ENCODE measurements at regions not wholly inside any gene's neighbourhood (a gene's known extent, or its start where the extent isn't known, plus 50 kb on each side); places are given as distances from the start of the nearest gene placed in this dataset.
"Not testable (repeated sequence)": the region's sequence is repeated elsewhere in the genome, so short reads cannot be mapped to it uniquely, and the experiment has no call there.

DNA sequence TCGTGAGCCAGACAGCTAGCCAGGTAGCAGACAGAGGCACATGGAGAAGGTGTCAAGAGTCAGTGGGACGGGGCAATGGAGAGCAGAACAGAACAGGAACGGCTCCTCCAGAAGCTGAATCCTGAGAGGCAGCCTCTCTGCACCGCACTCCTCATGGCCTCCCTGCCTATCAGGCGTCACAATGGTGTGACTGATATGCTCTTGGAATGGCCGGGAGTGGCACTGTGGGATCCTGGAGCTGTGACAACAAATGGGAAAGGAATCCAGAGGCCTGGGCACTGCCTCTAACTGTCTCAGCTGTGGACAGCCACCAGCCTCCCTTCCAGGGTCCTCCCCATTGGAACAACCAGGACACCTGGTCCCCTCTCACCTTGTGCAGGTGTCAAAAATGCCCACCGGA lies 89.1 kb upstream of the ID2 start:
- no peak for FAIRE-seq

GRCh38 chr2:8593243-8593642 lies 88.6 kb upstream of the ID2 start:
- FAIRE-seq = no peak

DNA sequence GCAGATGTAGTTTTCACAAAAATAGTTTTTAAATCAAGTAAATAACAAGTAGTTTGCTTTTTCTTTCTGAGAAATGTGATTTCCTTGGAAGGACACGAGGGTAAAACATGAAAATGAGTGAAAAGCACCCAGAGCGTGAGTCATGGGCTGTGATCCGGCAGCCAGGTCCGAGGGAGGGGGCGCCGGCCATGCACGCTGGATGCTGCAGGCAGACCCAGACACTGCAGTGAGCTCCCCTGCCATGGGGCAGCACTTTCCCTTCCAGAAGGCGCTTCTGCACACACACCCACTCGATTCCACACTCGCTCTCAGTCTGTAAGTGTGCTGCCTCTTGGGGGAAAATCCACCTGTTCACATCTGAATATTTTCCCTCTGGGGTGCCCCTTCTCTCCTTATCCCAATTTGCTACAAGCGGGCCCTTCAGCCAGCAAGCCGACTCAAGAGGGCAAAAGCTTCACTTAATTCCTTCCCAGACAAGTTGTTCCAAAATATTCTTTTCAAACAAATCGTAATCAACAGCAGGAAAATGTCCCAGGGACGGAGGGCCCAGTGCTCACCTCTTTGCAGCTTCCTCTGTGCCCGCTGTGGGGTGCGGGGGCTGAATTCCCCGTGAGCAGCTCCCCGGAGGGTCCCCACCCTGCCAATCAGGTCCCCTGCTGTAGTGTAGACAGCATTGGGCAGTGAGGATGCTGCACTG lies 87.0 kb upstream of the ID2 start:
- no peak for FAIRE-seq

- no peak for FAIRE-seq
Measured at GRCh38 chr2:8595428-8595805, 86.4 kb upstream of the ID2 start.

GRCh38 chr2:8595811-8596600 lies 85.8 kb upstream of the ID2 start:
- FAIRE-seq = no peak

DNA sequence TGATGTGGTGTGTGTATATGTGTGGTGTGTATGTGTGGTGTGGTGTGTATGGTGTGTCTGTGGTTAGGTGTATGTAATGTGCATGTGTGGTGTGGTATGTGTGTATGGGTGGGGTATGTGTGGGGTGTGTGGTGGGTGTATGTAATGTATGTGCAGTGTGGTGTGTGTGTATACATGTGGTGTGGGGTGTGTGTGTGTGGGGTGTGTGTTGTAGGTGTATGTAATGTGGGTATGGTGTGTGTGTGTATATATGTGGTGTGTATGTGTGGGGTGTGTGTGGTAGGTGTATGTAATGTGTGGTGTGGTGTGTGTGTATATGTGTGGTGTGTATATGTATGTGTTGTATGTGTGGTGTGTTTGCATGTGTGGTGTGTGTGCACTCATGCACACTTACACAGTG lies 84.8 kb upstream of the ID2 start:
- FAIRE-seq = no peak

DNA sequence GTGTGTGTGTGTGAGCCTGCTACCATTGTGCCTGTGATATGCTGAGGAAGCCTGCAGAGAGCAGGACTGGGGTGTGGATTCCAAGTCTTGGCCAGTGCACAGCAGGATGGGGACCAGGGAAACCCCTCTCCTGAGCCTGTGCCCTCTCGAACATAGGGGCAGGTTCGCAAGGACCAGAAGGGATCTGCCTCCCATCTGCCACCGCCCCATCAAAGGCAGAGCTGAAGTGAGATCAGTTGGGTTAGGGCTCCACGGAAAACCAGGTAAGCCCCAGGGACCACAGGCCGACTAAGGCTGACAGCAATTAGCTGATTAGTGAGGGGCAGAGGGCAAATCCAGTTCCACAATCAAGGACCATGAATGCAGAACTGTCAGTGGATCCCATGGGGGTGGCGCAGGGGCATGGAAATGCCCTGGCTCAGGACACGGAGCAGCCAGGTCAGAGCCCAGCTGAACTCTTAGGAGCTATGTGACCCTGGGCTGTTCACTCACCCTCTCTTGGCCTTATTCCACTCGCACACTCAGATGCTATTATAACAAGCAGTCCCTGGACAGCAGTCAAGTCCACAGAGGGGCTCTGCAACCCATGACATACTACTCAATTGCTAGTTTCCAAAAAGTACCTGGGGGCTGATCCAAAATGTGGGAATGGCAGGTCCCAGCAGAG lies 84.2 kb upstream of the ID2 start:
- FAIRE-seq = no peak

DNA sequence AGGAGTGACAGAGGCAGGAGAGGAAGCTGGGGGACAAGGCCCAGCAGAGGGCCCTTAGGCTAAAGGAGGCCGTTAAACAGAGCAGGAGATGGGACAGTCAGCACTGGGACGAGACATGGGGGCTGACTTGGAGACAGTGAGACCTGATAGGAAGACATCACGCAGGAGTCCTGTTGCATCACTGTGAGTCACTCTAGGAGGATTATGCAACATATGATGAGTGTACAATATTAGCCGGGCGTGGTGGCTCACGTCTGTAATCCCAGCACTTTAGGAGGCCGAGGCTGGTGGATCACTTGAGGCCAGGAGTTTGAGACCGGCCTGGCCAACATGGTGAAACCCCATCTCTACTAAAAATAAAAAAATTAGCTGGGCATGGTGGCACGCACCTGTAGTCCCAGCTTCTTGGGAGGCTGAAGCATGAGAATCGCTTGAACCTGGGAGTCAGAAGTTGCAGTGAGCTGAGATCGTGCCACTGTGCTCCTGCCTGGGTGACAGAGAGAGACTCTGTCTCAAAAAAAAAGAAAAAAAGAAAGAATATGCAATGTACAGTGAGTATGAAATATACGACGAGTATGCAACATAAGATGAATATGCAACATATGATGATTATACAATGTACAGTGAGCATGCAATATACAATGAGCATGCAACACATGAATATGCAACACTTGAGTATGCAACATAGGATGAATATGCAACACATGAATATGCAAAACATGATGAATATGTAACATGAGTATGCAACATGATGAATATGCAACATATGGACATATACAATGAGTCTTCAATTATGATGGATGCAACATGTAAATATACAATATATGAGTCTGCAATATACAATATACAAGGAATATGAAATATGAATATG lies 83.3 kb upstream of the ID2 start:
- no peak for FAIRE-seq

DNA sequence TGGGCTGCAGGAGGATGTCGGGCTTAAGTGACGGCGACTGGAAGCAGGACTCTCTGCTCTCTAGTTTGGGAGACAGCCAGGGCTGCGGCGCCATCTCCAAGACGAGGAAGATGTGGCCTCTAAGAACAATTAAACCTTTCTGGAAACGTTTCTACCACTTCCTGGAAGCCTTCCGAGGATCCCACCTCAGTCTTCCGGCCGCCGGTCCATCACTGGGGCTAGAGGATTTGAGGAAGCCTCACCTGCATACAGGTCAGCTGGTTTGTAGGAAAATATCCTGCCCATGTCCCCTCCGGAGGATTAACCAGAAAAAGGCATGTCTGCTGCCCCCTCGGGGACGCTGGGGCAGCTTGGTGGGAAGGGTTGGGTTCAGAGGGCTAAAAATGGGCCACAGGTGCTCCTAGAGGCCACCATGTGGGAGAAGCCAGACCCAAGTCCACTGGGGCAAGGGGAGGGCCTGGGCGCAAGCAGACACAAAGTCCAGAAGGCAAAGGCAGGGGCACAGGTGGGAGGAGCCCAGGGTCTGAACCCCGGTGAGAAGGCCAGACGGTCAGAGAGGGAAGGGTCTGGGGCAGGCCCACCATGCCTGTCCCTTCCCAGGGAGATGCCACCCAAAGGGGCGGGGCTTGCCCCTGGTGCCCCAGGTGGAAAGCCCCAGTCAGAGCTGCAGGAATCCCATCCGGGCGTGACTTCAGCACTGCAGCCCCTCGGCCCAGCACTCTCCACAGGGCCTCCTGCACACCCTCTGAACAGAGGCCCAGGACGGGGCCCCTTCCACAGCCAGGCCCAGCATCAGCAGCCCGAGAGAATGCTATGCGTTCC lies 82.2 kb upstream of the ID2 start:
- FAIRE-seq = no peak

GRCh38 chr2:8600456-8600855 lies 81.4 kb upstream of the ID2 start:
- FAIRE-seq = no peak

DNA sequence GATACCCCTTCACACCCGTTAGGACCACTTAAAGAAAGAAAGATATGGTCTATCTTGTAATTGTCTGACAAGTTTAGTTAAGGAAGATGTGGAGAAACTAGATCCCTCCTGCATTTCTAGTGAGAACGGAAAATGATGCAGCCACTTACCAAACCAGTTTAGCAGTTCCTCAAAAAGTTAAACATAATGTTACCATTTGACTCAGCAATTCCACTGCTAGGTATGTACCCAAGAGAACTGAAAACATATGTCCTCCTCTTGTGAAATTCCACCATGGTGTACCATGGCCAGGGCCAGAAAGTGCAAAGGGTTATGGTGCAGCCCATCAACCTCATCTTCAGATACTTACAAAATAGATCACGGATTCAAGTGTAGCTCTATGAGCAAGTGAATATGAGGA lies 79.0 kb upstream of the ID2 start:
- no peak for FAIRE-seq

- FAIRE-seq = not testable (repeated sequence)
Measured at GRCh38 chr2:8603356-8603755, 78.5 kb upstream of the ID2 start.

- no peak for FAIRE-seq
Measured at GRCh38 chr2:8604262-8604661, 77.6 kb upstream of the ID2 start.

- FAIRE-seq = no peak
Measured at GRCh38 chr2:8605351-8606065, 76.3 kb upstream of the ID2 start.

DNA sequence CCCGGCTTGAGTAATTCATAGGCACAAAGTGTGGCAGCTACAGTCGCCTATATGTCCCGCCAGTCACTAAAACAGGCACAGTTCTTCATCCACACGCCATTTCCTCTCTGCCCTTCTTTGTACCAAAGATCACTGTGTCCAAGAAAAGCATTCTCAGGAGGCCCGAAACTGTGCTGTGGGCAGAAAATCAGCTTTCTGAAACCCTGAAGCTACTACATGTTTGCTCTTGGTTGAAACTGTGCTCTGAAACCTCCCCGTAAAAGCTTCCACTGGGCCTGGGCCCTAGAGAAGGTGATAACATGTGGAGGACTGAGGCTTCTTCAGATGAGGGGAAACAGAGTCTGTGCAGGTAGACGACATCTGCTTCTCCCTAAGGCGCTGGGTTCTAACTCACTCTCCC lies 75.6 kb upstream of the ID2 start:
- no peak for FAIRE-seq

GRCh38 chr2:8606649-8607550 lies 75.0 kb upstream of the ID2 start:
- FAIRE-seq = no peak

DNA sequence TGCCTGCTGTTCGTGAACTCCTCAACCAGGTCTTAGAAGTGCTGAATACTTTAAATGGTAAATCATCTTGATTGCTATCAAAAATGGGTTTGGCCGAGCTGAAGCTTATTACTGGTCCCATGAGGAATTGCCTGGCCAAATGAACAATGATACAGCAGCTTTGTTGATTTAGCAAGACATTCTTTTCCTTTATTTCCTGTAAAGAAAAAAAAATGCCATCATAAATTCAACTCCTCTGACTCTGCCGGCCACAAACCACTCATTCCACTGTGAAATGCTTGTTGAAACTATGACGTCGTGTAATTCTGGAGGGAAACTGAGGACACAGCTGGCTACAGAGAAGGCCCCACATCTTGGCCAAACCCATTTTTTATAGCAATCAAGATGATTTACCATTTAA lies 74.2 kb upstream of the ID2 start:
- FAIRE-seq = no peak

DNA sequence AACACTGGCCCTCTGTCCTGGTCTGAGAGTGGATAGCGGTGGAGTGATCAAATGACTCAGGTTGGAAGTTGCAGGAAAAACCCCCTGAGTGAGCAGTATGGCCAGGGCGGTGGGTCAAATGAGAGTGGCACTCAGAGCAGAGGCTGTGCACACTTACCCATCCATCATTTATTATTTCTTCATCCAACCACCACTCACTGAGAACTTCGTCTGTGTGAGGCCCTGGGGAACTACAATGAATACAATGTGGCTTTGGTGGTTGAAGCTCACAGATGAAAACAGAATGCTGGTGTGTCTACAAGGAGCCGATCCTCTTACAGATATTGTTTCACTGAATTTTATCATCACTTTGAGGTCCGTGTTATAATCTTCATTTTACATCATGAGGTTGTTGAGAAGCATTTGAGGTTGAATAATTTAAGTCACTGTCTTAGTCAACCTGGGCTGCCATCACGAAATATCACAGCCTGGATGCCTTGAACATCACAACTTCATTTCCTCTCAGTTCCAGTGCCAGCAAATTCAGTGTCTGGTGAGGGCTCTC lies 73.4 kb upstream of the ID2 start:
- no peak for FAIRE-seq

GRCh38 chr2:8609357-8609811 lies 72.5 kb upstream of the ID2 start:
- no peak for FAIRE-seq

DNA sequence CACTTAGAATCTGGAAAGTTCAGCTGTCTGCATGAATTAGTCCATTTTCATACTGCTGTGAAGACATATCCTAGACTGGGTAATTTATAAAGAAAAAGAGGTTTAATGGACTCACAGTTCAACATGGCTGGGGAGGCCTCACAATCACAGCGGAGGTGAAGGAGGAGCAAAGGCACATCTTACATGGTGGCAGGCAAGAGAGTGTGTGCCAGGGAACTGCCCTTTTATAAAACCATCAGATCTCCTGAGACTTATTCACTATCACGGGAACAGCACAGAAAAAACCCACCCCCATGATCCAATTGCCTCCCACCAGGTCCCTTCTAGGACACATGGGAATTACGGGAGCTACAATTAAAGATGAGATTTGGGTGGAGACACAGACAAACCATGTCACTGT lies 71.1 kb upstream of the ID2 start:
- not testable (repeated sequence) for FAIRE-seq
